Sigmoid colon (tissue), 6 donors: ENCODE measurements at regions not wholly inside any gene's neighbourhood (a gene's known extent, or its start where the extent isn't known, plus 50 kb on each side); places are given as distances from the start of the nearest gene placed in this dataset.

Source experiments
- DNase-seq: peaks from one replicate; pipeline ENCODE4 v3.0.0-alpha.2; 2019
- H3K27ac ChIP-seq, 4 donors: fragments of 200-600 bp; sonication (generic); one replicate each; pipeline ENCODE4 v1.5.1; 2016 to 2019; ENCODE audit warnings: mild to moderate bottlenecking in 1 of 4
- H3K27me3 ChIP-seq, 3 donors: fragments of 200-600 bp; sonication (generic); one replicate each; pipeline ENCODE4 v1.5.1; 2019; ENCODE audit warnings: mild to moderate bottlenecking in 1 of 3
- H3K36me3 ChIP-seq, 4 donors: fragments of 200-600 bp; sonication (generic); one replicate each; pipeline ENCODE4 v1.5.1; 2016 to 2019
- H3K4me1 ChIP-seq, 4 donors: fragments of 200-600 bp; sonication (generic); one replicate each; pipeline ENCODE4 v1.5.1; 2017 to 2019
- H3K4me3 ChIP-seq, 4 donors: fragments of 200-600 bp; sonication (generic); one replicate each; pipeline ENCODE4 v1.5.1; 2017 to 2019; ENCODE audit warnings: mild to moderate bottlenecking in 2 of 4, moderate library complexity in 1 of 4
- H3K9me3 ChIP-seq, 4 donors: fragments of 200-600 bp in 3 of 4; sonication (generic) in 3 of 4; one replicate each; pipeline versions ENCODE4 v1.5.1 to v1.6.1; 2013 to 2019
- EP300 ChIP-seq, 4 donors: sonication (generic); formaldehyde crosslinking; IDR thresholded peaks; one replicate each; pipeline ENCODE4 v1.6.1; 2017; ENCODE audit warnings: antibody characterized with exemption in 4 of 4
- POLR2A ChIP-seq, 2 donors: fragments of 450-650 bp; IDR thresholded peaks; one replicate each; pipeline ENCODE4 v1.6.1; 2016; ENCODE audit warnings: antibody characterized with exemption in 2 of 2, mild to moderate bottlenecking in 2 of 2, moderate library complexity in 2 of 2
- POLR2AphosphoS5 ChIP-seq, 4 donors: sonication (generic); formaldehyde crosslinking; IDR thresholded peaks; one replicate each; pipeline ENCODE4 v1.6.1; 2017; ENCODE audit warnings: antibody characterized with exemption in 4 of 4
- WGBS, 2 donors: extraction: QIAGEN DNeasy Blood & Tissue Kit; methylation state at CpG; one replicate each; pipeline ENCODE4 v1.1.7; 2013; 5-methylcytosine and 5-hydroxymethylcytosine counted together
- intact Hi-C: fragments of 100-400 bp; cut with DNase I; formaldehyde crosslinking; loops from one replicate; pipeline ENCODE4 v1.15.1; 2023
- TF ChIP-seq, protein P1 (sequence below), 4 experiments: fragments of 450-650 bp in 3 of 4; fragments of 200-600 bp in 1 of 4; IDR thresholded peaks; one replicate each; pipeline ENCODE4 v1.5.1; 2016 to 2019; ENCODE audit warnings: antibody characterized with exemption in 4 of 4, mild to moderate bottlenecking in 3 of 4, moderate library complexity in 2 of 4
- donor health status: healthy with polysubstance abuse.
- donor health status: healthy.

DNA sequence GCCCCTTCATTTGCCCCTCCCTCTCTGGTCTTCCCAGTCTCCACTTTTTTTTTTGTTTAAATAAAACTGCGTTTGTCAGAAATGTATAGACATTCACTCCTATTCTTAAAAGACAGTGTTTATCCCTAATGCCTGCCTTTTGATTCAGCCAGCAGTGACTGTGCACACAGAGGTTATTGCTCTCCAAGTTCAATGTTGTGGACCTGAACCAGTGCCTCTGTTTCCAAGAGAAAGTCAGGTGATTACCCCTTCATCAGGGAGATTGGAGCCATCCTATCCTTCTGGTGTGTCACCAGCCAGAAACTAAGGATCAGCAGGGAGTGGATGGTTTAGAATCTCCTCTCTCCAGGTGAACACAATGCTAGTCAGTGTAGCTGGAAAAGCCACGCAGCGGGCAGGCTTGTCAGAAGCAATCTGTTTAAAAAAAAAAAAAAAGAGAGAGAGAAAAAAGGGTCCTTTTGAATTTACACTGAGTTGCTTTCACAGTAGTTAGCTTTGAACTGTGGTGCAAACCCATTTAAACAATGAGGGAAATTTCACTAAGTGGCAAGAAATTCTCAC lies 167.5 kb upstream of the DMRT1 start:
- no peak for TF ChIP-seq EP300 (IDR thresholded peaks at IDR 0.05)
- TF ChIP-seq POLR2A (IDR thresholded peaks at IDR 0.05), result no peak
- no peak for TF ChIP-seq POLR2AphosphoS5 (IDR thresholded peaks at IDR 0.05)
- TF ChIP-seq, protein P1, sequence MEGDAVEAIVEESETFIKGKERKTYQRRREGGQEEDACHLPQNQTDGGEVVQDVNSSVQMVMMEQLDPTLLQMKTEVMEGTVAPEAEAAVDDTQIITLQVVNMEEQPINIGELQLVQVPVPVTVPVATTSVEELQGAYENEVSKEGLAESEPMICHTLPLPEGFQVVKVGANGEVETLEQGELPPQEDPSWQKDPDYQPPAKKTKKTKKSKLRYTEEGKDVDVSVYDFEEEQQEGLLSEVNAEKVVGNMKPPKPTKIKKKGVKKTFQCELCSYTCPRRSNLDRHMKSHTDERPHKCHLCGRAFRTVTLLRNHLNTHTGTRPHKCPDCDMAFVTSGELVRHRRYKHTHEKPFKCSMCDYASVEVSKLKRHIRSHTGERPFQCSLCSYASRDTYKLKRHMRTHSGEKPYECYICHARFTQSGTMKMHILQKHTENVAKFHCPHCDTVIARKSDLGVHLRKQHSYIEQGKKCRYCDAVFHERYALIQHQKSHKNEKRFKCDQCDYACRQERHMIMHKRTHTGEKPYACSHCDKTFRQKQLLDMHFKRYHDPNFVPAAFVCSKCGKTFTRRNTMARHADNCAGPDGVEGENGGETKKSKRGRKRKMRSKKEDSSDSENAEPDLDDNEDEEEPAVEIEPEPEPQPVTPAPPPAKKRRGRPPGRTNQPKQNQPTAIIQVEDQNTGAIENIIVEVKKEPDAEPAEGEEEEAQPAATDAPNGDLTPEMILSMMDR (IDR thresholded peaks at IDR 0.05), result no peak
- Histone ChIP-seq H3K27me3 (no peaks in the 10 kb centered on the region), H3K27ac (peak overlapping the region; percentile 61 to 77 (median 66)), H3K4me3 (no peak overlapping the region), H3K36me3 (no peaks in the 10 kb centered on the region), H3K9me3 (peaks cover 0 to 1% (median 0%) of the 10 kb centered on the region in 4 donors), H3K4me1 (peaks cover 0 to 39% (median 27%) of the 10 kb centered on the region in 4 donors)
- WGBS, 2 donors, result 64 to 82% methylated on average over 3 of the region's 3 CpGs
- intact Hi-C loops, result no loop called here
- DNase-seq, result no peak

DNA sequence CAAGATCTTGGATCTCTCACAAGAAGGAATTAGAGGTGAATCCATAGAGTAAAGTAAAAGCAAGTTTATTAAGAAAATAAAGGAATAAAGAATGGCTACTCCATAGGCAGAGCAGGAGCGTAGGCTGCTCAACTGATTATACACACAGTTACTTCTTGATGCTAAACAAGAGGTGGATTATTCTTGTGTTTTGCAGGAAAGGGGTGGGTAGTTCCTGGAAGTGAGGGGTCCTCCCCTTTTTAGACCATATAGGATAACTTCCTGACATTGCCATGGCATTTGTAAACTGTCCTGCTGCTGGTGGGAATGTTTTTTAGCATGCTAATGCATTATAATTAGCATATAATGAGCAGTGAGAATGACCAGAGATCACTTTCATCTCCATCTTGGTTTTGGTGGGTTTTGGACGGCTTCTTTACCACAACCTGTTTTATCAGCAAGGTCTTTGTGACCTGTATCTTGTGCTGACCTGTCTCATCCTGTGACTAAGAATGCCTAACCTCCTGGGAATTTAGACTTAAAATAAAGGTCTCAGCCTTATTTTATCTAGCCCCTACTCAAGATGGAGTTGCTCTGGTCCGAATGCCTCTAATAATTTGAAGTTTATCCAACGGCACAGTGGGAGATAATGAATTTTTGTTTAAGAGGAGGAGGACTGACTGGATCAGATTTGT lies 165.7 kb upstream of the DMRT1 start:
- H3K4me3 ChIP-seq, result no peak overlapping the region
- H3K27me3 ChIP-seq, result no peaks in the 10 kb centered on the region
- H3K36me3 ChIP-seq, result no peaks in the 10 kb centered on the region
- intact Hi-C loops, result no loop called here
- H3K27ac ChIP-seq, result peak overlapping the region in 3 of 4 donors; percentile 74 to 83 (median 76)
- 90 to 92% methylated on average over 4 of the region's 4 CpGs for WGBS, 2 donors
- TF ChIP-seq EP300 (IDR thresholded peaks at IDR 0.05) (no peak), POLR2A (IDR thresholded peaks at IDR 0.05) (no peak), POLR2AphosphoS5 (IDR thresholded peaks at IDR 0.05) (no peak)
- TF ChIP-seq, protein P1 (IDR thresholded peaks at IDR 0.05), result no peak
- DNase-seq, result no peak
- peaks cover 0 to 39% (median 27%) of the 10 kb centered on the region in 4 donors for H3K4me1 ChIP-seq
- no peaks in the 10 kb centered on the region for H3K9me3 ChIP-seq

- Histone ChIP-seq H3K27me3 (no peaks in the 10 kb centered on the region), H3K9me3 (no peaks in the 10 kb centered on the region), H3K36me3 (no peaks in the 10 kb centered on the region), H3K27ac (peak overlapping the region; percentile 74 to 83 (median 76)), H3K4me1 (peaks cover 0 to 36% (median 25%) of the 10 kb centered on the region in 4 donors), H3K4me3 (peak overlapping the region; percentile 31 to 50 (median 45))
- WGBS, 2 donors, result 53 to 75% methylated on average over 3 of the region's 3 CpGs
- intact Hi-C loops, result no loop called here
- TF ChIP-seq POLR2A (IDR thresholded peaks at IDR 0.05) (no peak), POLR2AphosphoS5 (IDR thresholded peaks at IDR 0.05) (no peak), EP300 (IDR thresholded peaks at IDR 0.05) (no peak)
- TF ChIP-seq, protein P1 (IDR thresholded peaks at IDR 0.05), result no peak
- DNase-seq, result no peak
These were observed 164.6 kb upstream of the DMRT1 start for GRCh38 chr9:676780-677438.

- H3K27ac ChIP-seq, result peak overlapping the region; percentile 74 to 83 (median 76)
- 57 to 63% methylated on average over 11 of the region's 11 CpGs for WGBS, 2 donors
- H3K4me1 ChIP-seq, result peaks cover 0 to 31% (median 22%) of the 10 kb centered on the region in 4 donors
- H3K9me3 ChIP-seq, result no peaks in the 10 kb centered on the region
- peak overlapping the region; percentile 31 to 50 (median 45) for H3K4me3 ChIP-seq
- no peaks in the 10 kb centered on the region for H3K27me3 ChIP-seq
- intact Hi-C loops, result no loop called here
- H3K36me3 ChIP-seq, result no peaks in the 10 kb centered on the region
- TF ChIP-seq POLR2AphosphoS5 (IDR thresholded peaks at IDR 0.05) (peak in 3 of 4 donors; percentile 45 to 64 (median 48)), POLR2A (IDR thresholded peaks at IDR 0.05) (peak in 1 of 2 donors; percentile 31), EP300 (IDR thresholded peaks at IDR 0.05) (no peak)
- TF ChIP-seq, protein P1 (IDR thresholded peaks at IDR 0.05), result no peak
- no peak for DNase-seq
These were observed 163.9 kb upstream of the DMRT1 start for GRCh38 chr9:677461-678097.
